Neutrophil (primary cell): ENCODE measurements at regions not wholly inside any gene's neighbourhood (a gene's known extent, or its start where the extent isn't known, plus 50 kb on each side); places are given as distances from the start of the nearest gene placed in this dataset.

Experiments
- H3K27ac ChIP-seq: fragments of 200-600 bp; sonication (generic); 2 replicates; pipeline ENCODE4 v1.5.1; 2016; ENCODE audit warnings: mild to moderate bottlenecking, moderate library complexity
- H3K27me3 ChIP-seq: fragments of 200-600 bp; sonication (generic); 2 replicates; pipeline ENCODE4 v1.6.0; 2016; ENCODE audit warnings: mild to moderate bottlenecking
- H3K36me3 ChIP-seq: fragments of 200-600 bp; sonication (generic); 2 replicates; pipeline ENCODE4 v1.5.1; 2017
- H3K4me1 ChIP-seq, 2 experiments: fragments of 200-600 bp in 1 of 2; sonication (generic) in 1 of 2; 1 replicate in 1 of 2; 2 replicates in 1 of 2; pipeline versions ENCODE4 v1.5.1 to v1.6.1; 2013 to 2016; ENCODE audit warnings: low read depth in 1 of 2, low read length in 1 of 2, mild to moderate bottlenecking in 1 of 2, moderate library complexity in 1 of 2; ENCODE audit not compliant: control insufficient read depth in 1 of 2, insufficient read depth in 1 of 2
- H3K4me3 ChIP-seq, 2 experiments: fragments of 200-600 bp in 1 of 2; sonication (generic) in 1 of 2; 1 replicate in 1 of 2; 2 replicates in 1 of 2; pipeline ENCODE4 v1.5.1; 2013 to 2016; ENCODE audit warnings: low read depth in 1 of 2, low read length in 1 of 2, mild to moderate bottlenecking in 1 of 2, moderate library complexity in 1 of 2
- H3K9me3 ChIP-seq: fragments of 200-600 bp; sonication (generic); 2 replicates; pipeline ENCODE4 v1.5.1; 2016
- TF ChIP-seq, protein P1 (sequence below): fragments of 200-600 bp; sonication (generic); IDR thresholded peaks from 2 replicates; pipeline ENCODE4 v1.5.1; 2016; ENCODE audit warnings: antibody characterized with exemption

DNA sequence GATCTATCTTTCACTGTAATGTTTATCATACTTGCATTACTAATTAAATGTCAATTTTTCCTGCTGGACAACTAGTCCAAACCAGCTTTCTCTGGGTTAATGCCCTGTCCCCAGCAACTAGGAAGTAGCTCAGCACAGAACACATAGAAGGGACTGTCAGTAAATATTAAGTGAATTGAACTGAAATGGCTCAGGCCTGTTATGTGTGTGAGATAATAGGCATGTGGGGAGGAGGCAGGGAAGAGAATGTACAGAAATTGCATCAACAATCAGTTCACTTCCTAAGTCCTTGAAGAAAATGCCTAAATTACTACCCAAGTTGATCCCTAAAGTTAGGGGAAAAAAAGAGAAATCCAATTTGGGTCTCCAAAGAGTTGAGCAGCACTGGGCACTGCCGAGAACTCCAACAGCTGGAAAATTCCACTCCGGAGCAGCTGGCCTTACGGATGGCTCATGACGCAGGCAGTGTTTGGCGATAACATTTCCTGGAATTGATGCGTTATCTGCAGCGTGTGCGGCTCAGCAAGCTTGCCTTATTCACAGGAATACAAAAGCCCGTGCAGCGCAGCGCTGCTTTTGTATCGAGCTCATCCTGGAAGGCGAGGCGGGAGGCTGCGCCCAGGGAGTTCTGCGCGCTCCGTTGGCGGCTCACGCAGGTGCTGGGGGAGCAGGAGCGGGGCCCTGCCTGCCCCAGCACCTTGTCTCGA, 297.3 kb upstream of the LCORL start:
- Histone ChIP-seq H3K27ac (no peak overlapping the region), H3K36me3 (no peaks in the 10 kb centered on the region), H3K4me1 (no peaks in the 10 kb centered on the region), H3K27me3 (peaks cover 11% of the 10 kb centered on the region), H3K4me3 (no peak overlapping the region), H3K9me3 (no peaks in the 10 kb centered on the region)
- TF ChIP-seq, protein P1, sequence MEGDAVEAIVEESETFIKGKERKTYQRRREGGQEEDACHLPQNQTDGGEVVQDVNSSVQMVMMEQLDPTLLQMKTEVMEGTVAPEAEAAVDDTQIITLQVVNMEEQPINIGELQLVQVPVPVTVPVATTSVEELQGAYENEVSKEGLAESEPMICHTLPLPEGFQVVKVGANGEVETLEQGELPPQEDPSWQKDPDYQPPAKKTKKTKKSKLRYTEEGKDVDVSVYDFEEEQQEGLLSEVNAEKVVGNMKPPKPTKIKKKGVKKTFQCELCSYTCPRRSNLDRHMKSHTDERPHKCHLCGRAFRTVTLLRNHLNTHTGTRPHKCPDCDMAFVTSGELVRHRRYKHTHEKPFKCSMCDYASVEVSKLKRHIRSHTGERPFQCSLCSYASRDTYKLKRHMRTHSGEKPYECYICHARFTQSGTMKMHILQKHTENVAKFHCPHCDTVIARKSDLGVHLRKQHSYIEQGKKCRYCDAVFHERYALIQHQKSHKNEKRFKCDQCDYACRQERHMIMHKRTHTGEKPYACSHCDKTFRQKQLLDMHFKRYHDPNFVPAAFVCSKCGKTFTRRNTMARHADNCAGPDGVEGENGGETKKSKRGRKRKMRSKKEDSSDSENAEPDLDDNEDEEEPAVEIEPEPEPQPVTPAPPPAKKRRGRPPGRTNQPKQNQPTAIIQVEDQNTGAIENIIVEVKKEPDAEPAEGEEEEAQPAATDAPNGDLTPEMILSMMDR: no peak

DNA sequence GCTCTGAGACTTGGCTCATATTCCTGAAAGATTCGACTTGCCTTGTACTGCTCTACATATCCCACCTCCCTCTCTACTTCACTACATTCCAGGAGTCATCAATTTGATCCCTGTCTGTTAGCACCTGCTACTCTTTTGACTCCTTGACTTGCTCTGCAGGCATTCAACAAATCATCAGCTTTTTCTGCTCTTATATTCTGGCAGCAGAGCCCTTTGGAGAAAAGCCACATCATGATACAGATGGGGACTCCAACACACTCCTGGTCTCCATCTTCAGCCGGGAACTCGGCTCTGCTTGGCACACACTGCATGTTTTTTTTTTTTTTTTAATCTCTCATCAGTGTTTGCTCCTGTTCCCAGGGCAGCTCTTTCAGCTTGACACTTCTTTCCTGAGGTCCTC, 293.2 kb upstream of the LCORL start:
- H3K4me1 ChIP-seq: no peaks in the 10 kb centered on the region
- no peak overlapping the region for H3K27ac ChIP-seq
- H3K27me3 ChIP-seq: peaks cover 11% of the 10 kb centered on the region
- H3K9me3 ChIP-seq: no peaks in the 10 kb centered on the region
- H3K36me3 ChIP-seq: no peaks in the 10 kb centered on the region
- TF ChIP-seq, protein P1: no peak
- no peak overlapping the region for H3K4me3 ChIP-seq

DNA sequence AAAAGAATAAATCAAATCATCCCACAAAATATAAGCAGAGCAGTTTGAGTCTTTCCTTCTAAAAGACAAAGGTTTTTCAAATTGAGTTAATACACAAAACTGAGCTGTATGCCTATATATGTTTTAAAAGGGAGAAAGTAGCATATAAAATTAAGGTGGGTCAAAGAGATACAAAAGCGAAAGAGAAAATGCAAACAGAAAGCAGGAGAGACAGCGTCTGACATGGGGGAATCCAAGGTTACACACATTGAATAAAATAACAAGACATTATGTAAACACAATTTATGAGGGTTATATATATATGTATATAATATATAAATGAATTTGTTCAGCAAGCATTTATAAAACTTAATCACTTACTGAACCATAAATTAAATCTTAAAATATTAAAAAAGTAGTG, 276.1 kb upstream of the LCORL start:
- Histone ChIP-seq H3K27ac (no peak overlapping the region), H3K4me3 (no peak overlapping the region), H3K4me1 (no peaks in the 10 kb centered on the region), H3K36me3 (no peaks in the 10 kb centered on the region), H3K9me3 (no peaks in the 10 kb centered on the region), H3K27me3 (no peaks in the 10 kb centered on the region)
- TF ChIP-seq, protein P1: no peak

DNA sequence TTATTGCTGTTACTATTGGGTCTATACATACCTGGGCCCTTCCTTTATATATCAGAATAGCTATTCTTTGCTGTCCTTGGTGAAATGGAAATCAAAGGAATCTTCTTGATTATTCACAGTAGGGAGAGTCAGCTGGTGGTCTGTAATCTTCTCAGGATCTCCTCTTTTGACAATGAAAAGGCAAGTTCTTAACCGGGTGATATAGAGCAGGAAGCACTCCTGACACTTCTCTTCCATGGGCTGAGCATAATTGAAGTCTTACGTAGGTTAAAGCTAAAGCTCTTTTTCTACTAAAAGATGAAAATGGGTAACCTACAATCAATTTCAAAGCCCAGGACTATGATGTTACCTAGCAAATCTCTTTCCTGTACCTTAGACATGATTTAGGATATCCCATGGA, 274.9 kb upstream of the LCORL start:
- Histone ChIP-seq H3K27me3 (no peaks in the 10 kb centered on the region), H3K4me3 (no peak overlapping the region), H3K27ac (no peak overlapping the region), H3K9me3 (no peaks in the 10 kb centered on the region), H3K36me3 (no peaks in the 10 kb centered on the region), H3K4me1 (no peaks in the 10 kb centered on the region)
- TF ChIP-seq, protein P1: no peak

DNA sequence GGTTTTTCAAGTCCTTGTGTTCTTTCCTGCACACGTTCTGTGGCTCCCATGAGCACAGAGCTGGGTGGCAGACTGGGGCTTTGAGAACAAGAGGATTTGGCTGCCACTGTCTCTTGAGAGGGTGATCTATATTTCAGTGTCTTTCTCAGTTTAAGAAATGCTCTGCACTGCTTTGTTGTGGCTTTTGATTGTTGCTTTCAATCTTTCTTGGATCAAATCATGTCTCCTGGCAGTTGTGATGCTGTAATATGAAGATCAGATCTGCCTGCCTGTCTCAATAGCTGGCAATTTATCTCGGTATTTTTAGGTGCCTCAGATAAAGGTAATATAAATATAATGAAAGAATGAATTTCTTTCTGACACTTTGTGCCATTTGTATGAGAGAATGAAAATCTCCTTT, 273.3 kb upstream of the LCORL start:
- Histone ChIP-seq H3K27ac (no peak overlapping the region), H3K36me3 (no peaks in the 10 kb centered on the region), H3K4me3 (no peak overlapping the region), H3K9me3 (no peaks in the 10 kb centered on the region), H3K4me1 (no peaks in the 10 kb centered on the region), H3K27me3 (no peaks in the 10 kb centered on the region)
- TF ChIP-seq, protein P1: no peak
